HCT116 (cell line): ENCODE measurements at regions not wholly inside any gene's neighbourhood (a gene's known extent, or its start where the extent isn't known, plus 50 kb on each side); places are given as distances from the start of the nearest gene placed in this dataset.

ENCODE experiments used
- ATAC-seq: fragments of 200-7000 bp; cut with Tn5 transposase; 2 replicates; pipeline ENCODE4 v1.9.1; 2020; ENCODE audit warnings: mild to moderate bottlenecking, moderate library complexity
- BruUV-seq: library from RNA; stranded (reverse); fragments of 400-500 nt; replicated peaks from 2 replicates; lab custom pipeline; 2021; lab: Mats Ljungman, UMichigan
- CTCF ChIA-PET: fragments of 300-600 bp; sonication (Branson Sonifier 250); formaldehyde crosslinking; loops from one replicate; lab custom pipeline; 2021; ENCODE audit warnings: antibody characterized with exemption; lab: Charles Lee
- POLR2A ChIA-PET: fragments of 300-600, 350-600 bp; sonication (Branson Sonifier 250); formaldehyde crosslinking; loops from one replicate; lab custom pipeline; 2021; ENCODE audit warnings: antibody characterized with exemption; lab: Charles Lee
- RAD21 ChIA-PET, 2 experiments: fragments of 300-600 bp; sonication (Branson Sonifier 250); formaldehyde crosslinking; loops; one replicate each; lab custom pipeline; 2023; ENCODE audit warnings: low total read pairs in 2 of 2; ENCODE audit not compliant: uncharacterized antibody in 2 of 2, unreplicated experiment in 2 of 2, low non-redundant PET in 1 of 2; lab: Charles Lee
- DNase-seq: peaks from one replicate; pipeline ENCODE4 v3.0.0-alpha.2; 2010; ENCODE audit warnings: low read depth, low spot score
- H2AFZ ChIP-seq: fragments of 200-600 bp; shearing (Covaris generic), sonication (generic); 2 replicates; pipeline ENCODE4 v1.6.1; 2017; ENCODE audit warnings: low read depth, mixed run types, mixed read lengths, antibody characterized with exemption, low read length; ENCODE audit not compliant: poor library complexity, severe bottlenecking
- H3K27ac ChIP-seq: 2 replicates; pipeline ENCODE4 v1.5.1; 2012; ENCODE audit warnings: low read depth, low read length
- H3K27me3 ChIP-seq: fragments of 200-600 bp; sonication (generic); 2 replicates; pipeline ENCODE4 v1.6.1; 2016; ENCODE audit warnings: mixed run types, low read length, mixed read lengths; ENCODE audit not compliant: insufficient read depth
- H3K36me3 ChIP-seq, 2 experiments: fragments of 200-500 bp in 1 of 2; fragments of 200-600 bp in 1 of 2; sonication (Bioruptor generic) in 1 of 2; sonication (generic) in 1 of 2; 2 replicates each; pipeline versions ENCODE4 v1.5.1 to v1.6.1; 2014 to 2016; ENCODE audit warnings: low read length in 2 of 2, inconsistent platforms in 1 of 2, mixed read lengths in 1 of 2, mixed run types in 1 of 2; ENCODE audit not compliant: insufficient read depth in 2 of 2, control insufficient read depth in 1 of 2
- H3K4me1 ChIP-seq, 2 experiments: fragments of 200-600 bp in 1 of 2; sonication (generic) in 1 of 2; 2 replicates each; pipeline versions ENCODE4 v1.5.1 to v1.6.1; 2012 to 2017; ENCODE audit warnings: low read length in 2 of 2, inconsistent platforms in 1 of 2, mild to moderate bottlenecking in 1 of 2, mixed read lengths in 1 of 2, mixed run types in 1 of 2, moderate library complexity in 1 of 2; ENCODE audit not compliant: insufficient read depth in 2 of 2, control insufficient read depth in 1 of 2
- H3K4me2 ChIP-seq: fragments of 200-600 bp; sonication (generic); 2 replicates; pipeline ENCODE4 v1.6.1; 2017; ENCODE audit warnings: mixed run types, low read length, mixed read lengths
- H3K4me3 ChIP-seq, 2 experiments: fragments of 200-600 bp in 1 of 2; sonication (generic) in 1 of 2; replicated peaks in 1 of 2; 2 replicates each; pipeline ENCODE4 v1.5.1; 2011 to 2016; ENCODE audit warnings: low read length in 2 of 2, control low read depth in 1 of 2, low read depth in 1 of 2, mild to moderate bottlenecking in 1 of 2, mixed read lengths in 1 of 2, mixed run types in 1 of 2
- H3K79me2 ChIP-seq: fragments of 200-600 bp; sonication (generic); 2 replicates; pipeline ENCODE4 v1.6.1; 2017; ENCODE audit warnings: mild to moderate bottlenecking, mixed run types, low read length, moderate library complexity, mixed read lengths; ENCODE audit not compliant: insufficient read depth
- H3K9ac ChIP-seq: fragments of 200-600 bp; sonication (generic); 2 replicates; pipeline ENCODE4 v1.6.1; 2016; ENCODE audit warnings: low read length, mixed read lengths
- H3K9me2 ChIP-seq: fragments of 200-600 bp; sonication (generic), shearing (Covaris generic); 2 replicates; pipeline ENCODE4 v1.6.1; 2017; ENCODE audit warnings: mixed run types, mild to moderate bottlenecking, moderate library complexity; ENCODE audit not compliant: insufficient read depth
- H3K9me3 ChIP-seq, 2 experiments: fragments of 200-500 bp in 1 of 2; fragments of 200-600 bp in 1 of 2; sonication (Bioruptor generic) in 1 of 2; sonication (generic) in 1 of 2; 2 replicates each; pipeline ENCODE4 v1.6.1; 2014 to 2017; ENCODE audit warnings: low read length in 2 of 2, mixed read lengths in 2 of 2, inconsistent platforms in 1 of 2, low read depth in 1 of 2, mild to moderate bottlenecking in 1 of 2, mixed run types in 1 of 2, moderate library complexity in 1 of 2; ENCODE audit not compliant: control insufficient read depth in 1 of 2, insufficient read depth in 1 of 2
- H4K20me1 ChIP-seq: fragments of 200-600 bp; sonication (generic), shearing (Covaris generic); 2 replicates; pipeline ENCODE4 v1.6.1; 2017; ENCODE audit warnings: mixed run types, mild to moderate bottlenecking, moderate library complexity; ENCODE audit not compliant: insufficient read depth
- EGR1 ChIP-seq: IDR thresholded peaks from 2 replicates; pipeline ENCODE4 v1.6.1; 2012; ENCODE audit warnings: low read depth
- ELF1 ChIP-seq: IDR thresholded peaks from 2 replicates; pipeline ENCODE4 v1.6.1; 2012; ENCODE audit warnings: low read depth, borderline replicate concordance
- SIN3A ChIP-seq: IDR thresholded peaks from 2 replicates; pipeline ENCODE4 v1.6.1; 2012; ENCODE audit warnings: low read depth
- ZBTB33 ChIP-seq: IDR thresholded peaks from 2 replicates; pipeline ENCODE4 v1.6.1; 2011; ENCODE audit warnings: mild to moderate bottlenecking, low read length, moderate library complexity; ENCODE audit not compliant: insufficient replicate concordance; ENCODE audit errors: extremely low read depth
- intact Hi-C: fragments of 100-400 bp; cut with micrococcal nuclease; formaldehyde crosslinking; loops from 2 replicates; pipeline ENCODE4 v1.10.0; 2022
- TF ChIP-seq, protein P1 (sequence below): IDR thresholded peaks from 2 replicates; pipeline ENCODE4 v1.6.1; 2012; ENCODE audit warnings: low read depth
- TF ChIP-seq, protein P2 (sequence below): IDR thresholded peaks from 2 replicates; pipeline ENCODE4 v1.6.1; 2012

- no peak for DNase-seq
- H3K9me2 ChIP-seq = no peaks in the 10 kb centered on the region
- RAD21 ChIA-PET = no interaction called here
- ATAC-seq = no peak
- no TSS peak for BruUV-seq
- H3K36me3 ChIP-seq = no peaks in the 10 kb centered on the region
- H3K4me3 ChIP-seq = no peak overlapping the region
- CTCF ChIA-PET = interaction anchor here (1.4 kb wide), 1 partner anchor 298 kb away, joined by 5 read pairs; no protein-coding TSS in a partner anchor
- H3K4me2 ChIP-seq = no peak overlapping the region
- POLR2A ChIA-PET = no interaction called here
- H3K27ac ChIP-seq = no peak overlapping the region
- TF ChIP-seq, protein P1, sequence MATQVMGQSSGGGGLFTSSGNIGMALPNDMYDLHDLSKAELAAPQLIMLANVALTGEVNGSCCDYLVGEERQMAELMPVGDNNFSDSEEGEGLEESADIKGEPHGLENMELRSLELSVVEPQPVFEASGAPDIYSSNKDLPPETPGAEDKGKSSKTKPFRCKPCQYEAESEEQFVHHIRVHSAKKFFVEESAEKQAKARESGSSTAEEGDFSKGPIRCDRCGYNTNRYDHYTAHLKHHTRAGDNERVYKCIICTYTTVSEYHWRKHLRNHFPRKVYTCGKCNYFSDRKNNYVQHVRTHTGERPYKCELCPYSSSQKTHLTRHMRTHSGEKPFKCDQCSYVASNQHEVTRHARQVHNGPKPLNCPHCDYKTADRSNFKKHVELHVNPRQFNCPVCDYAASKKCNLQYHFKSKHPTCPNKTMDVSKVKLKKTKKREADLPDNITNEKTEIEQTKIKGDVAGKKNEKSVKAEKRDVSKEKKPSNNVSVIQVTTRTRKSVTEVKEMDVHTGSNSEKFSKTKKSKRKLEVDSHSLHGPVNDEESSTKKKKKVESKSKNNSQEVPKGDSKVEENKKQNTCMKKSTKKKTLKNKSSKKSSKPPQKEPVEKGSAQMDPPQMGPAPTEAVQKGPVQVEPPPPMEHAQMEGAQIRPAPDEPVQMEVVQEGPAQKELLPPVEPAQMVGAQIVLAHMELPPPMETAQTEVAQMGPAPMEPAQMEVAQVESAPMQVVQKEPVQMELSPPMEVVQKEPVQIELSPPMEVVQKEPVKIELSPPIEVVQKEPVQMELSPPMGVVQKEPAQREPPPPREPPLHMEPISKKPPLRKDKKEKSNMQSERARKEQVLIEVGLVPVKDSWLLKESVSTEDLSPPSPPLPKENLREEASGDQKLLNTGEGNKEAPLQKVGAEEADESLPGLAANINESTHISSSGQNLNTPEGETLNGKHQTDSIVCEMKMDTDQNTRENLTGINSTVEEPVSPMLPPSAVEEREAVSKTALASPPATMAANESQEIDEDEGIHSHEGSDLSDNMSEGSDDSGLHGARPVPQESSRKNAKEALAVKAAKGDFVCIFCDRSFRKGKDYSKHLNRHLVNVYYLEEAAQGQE = no peak
- TF ChIP-seq, protein P2, sequence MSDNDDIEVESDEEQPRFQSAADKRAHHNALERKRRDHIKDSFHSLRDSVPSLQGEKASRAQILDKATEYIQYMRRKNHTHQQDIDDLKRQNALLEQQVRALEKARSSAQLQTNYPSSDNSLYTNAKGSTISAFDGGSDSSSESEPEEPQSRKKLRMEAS = no peak
- no peak for TF ChIP-seq EGR1
- no peak for TF ChIP-seq ZBTB33
- TF ChIP-seq ELF1 = no peak
- no peak for TF ChIP-seq SIN3A
- TF ChIP-seq, all 23 proteins: peak for 0
- Histone ChIP-seq H2AFZ (no peak overlapping the region), H3K9ac (no peak overlapping the region), H3K4me1 (no peaks in the 10 kb centered on the region), H3K27me3 (peaks cover 31% of the 10 kb centered on the region), H4K20me1 (no peaks in the 10 kb centered on the region), H3K79me2 (no peaks in the 10 kb centered on the region), H3K9me3 (no peaks in the 10 kb centered on the region)
- intact Hi-C loops = no loop called here
Observed at GRCh38 chr17:34840750-34841149, 120.5 kb downstream of the CCT6B start.
